HFF-Myc (cell line): ENCODE measurements at regions not wholly inside any gene's neighbourhood (a gene's known extent, or its start where the extent isn't known, plus 50 kb on each side); places are given as distances from the start of the nearest gene placed in this dataset.

Experiments
- DNase-seq: peaks from one replicate; pipeline ENCODE4 v3.0.0-alpha.2; 2011; ENCODE audit warnings: low read depth; ENCODE audit errors: extremely low read depth
- H3K4me3 ChIP-seq: replicated peaks from 2 replicates; pipeline ENCODE4 v1.5.1; 2011; ENCODE audit warnings: low read depth, mild to moderate bottlenecking, control low read depth, low read length
- CTCF ChIP-seq: IDR thresholded peaks from 2 replicates; pipeline ENCODE4 v1.5.1; 2012; ENCODE audit warnings: mild to moderate bottlenecking, low read depth, low read length, control low read depth; ENCODE audit errors: missing control alignments

- no peak overlapping the region for H3K4me3 ChIP-seq
- DNase-seq, result no peak
- TF ChIP-seq CTCF, result no peak
Observed at GRCh38 chr4:11139871-11140270, 288.8 kb downstream of the HS3ST1 start.

- no peak for TF ChIP-seq CTCF
- no peak for DNase-seq
Observed at GRCh38 chr4:11138964-11139363, 289.7 kb downstream of the HS3ST1 start.

GRCh38 chr4:11134705-11135104, 294.0 kb downstream of the HS3ST1 start:
- DNase-seq, result no peak
- no peak overlapping the region for H3K4me3 ChIP-seq
- TF ChIP-seq CTCF, result no peak

More at GRCh38 chr4:11138964-11139363, 289.7 kb downstream of the HS3ST1 start:
- H3K4me3 ChIP-seq, result no peak overlapping the region

- no peak for TF ChIP-seq CTCF
- no peak overlapping the region for H3K4me3 ChIP-seq
Observed at GRCh38 chr4:11133868-11134267, 294.8 kb downstream of the HS3ST1 start.

GRCh38 chr4:11132478-11132877, 296.2 kb downstream of the HS3ST1 start:
- no peak for DNase-seq
- H3K4me3 ChIP-seq, result no peak overlapping the region
- TF ChIP-seq CTCF, result no peak

More at GRCh38 chr4:11133868-11134267, 294.8 kb downstream of the HS3ST1 start:
- no peak for DNase-seq

- DNase-seq, result no peak
- H3K4me3 ChIP-seq, result no peak overlapping the region
- TF ChIP-seq CTCF, result no peak
Observed at GRCh38 chr4:11131491-11131890, 297.2 kb downstream of the HS3ST1 start.
